K562 (cell line): ENCODE measurements at regions not wholly inside any gene's neighbourhood (a gene's known extent, or its start where the extent isn't known, plus 50 kb on each side); places are given as distances from the start of the nearest gene placed in this dataset.
A peak's percentile ranks its signal among the peaks of the same experiment; 100 is the strongest.

Experiments used
- ATAC-seq: fragments of 200-7000 bp; cut with Tn5 transposase; 3 replicates; pipeline ENCODE4 v1.9.1; 2020; ENCODE audit warnings: moderate library complexity
- BruUV-seq: library from RNA; stranded (reverse); fragments of 400-500 nt; replicated peaks from 2 replicates; lab custom pipeline; 2021; lab: Mats Ljungman, UMichigan
- CTCF ChIA-PET: fragments of 300-600 bp; formaldehyde crosslinking; extraction: SDS; loops from one replicate; lab custom pipeline; 2021; ENCODE audit warnings: low intra/inter-chr PET ratio; lab: Yijun Ruan, JAX
- POLR2A ChIA-PET: fragments of 300-600, 350-650 bp; sonication (Branson Sonifier 250); formaldehyde crosslinking; extraction: SDS; loops from one replicate; lab custom pipeline; 2021; ENCODE audit warnings: antibody characterized with exemption, inconsistent platforms; lab: Yijun Ruan, JAX
- DNase-seq, 4 experiments: peaks; one replicate each; pipeline versions ENCODE4 v3.0.0 to v3.0.0-alpha.2; 2011 to 2018; ENCODE audit warnings: low spot score in 3 of 4, mixed read lengths in 3 of 4; ENCODE audit errors: extremely low read depth in 1 of 4
- FAIRE-seq: peaks from 2 replicates; lab custom pipeline; 2011; peaks lifted over from hg19 to GRCh38; lab: Jason Lieb, UNC
- H2AFZ ChIP-seq: 2 replicates; pipeline ENCODE4 v1.6.0; 2011; ENCODE audit warnings: low read depth, low read length, control low read depth, inconsistent platforms
- H3K27ac ChIP-seq: fragments of 200-600 bp; 3 replicates; pipeline ENCODE4 v1.8.0; 2011; ENCODE audit warnings: low read depth, mild to moderate bottlenecking, control low read depth, inconsistent platforms, low read length, moderate library complexity, mixed read lengths; ENCODE audit errors: extremely low read depth
- H3K27me3 ChIP-seq, 2 experiments: fragments of 300-600 bp in 1 of 2; 2 replicates in 1 of 2; 3 replicates in 1 of 2; pipeline versions ENCODE4 v1.6.0 to v1.8.0; 2011; ENCODE audit warnings: inconsistent platforms in 2 of 2, low read length in 2 of 2, mild to moderate bottlenecking in 1 of 2, mixed read lengths in 1 of 2, moderate library complexity in 1 of 2; ENCODE audit not compliant: control insufficient read depth in 2 of 2, insufficient read depth in 2 of 2
- H3K36me3 ChIP-seq: fragments of 300-600 bp; 3 replicates; pipeline ENCODE4 v1.8.0; 2011; ENCODE audit warnings: mild to moderate bottlenecking, low read length, inconsistent platforms; ENCODE audit not compliant: control insufficient read depth, insufficient read depth
- H3K4me1 ChIP-seq, 2 experiments: fragments of 200-600 bp in 1 of 2; replicated peaks in 1 of 2; 2 replicates in 1 of 2; 3 replicates in 1 of 2; pipeline versions ENCODE4 v1.5.1 to v1.8.0; 2011; ENCODE audit warnings: inconsistent platforms in 2 of 2, low read length in 2 of 2, mild to moderate bottlenecking in 1 of 2, mixed read lengths in 1 of 2, moderate library complexity in 1 of 2; ENCODE audit not compliant: control insufficient read depth in 2 of 2, insufficient read depth in 2 of 2
- H3K4me2 ChIP-seq: 2 replicates; pipeline ENCODE4 v1.6.1; 2011; ENCODE audit warnings: low read length, control low read depth, inconsistent platforms, mixed read lengths; ENCODE audit not compliant: insufficient read depth
- H3K4me3 ChIP-seq: fragments of 200-600 bp; sonication (generic), shearing (Covaris generic); 2 replicates; pipeline ENCODE4 v1.5.1; 2016; ENCODE audit warnings: control low read depth, inconsistent platforms
- H3K79me2 ChIP-seq: fragments of 200-600 bp; 3 replicates; pipeline ENCODE4 v1.8.0; 2011; ENCODE audit warnings: low read length, inconsistent platforms; ENCODE audit not compliant: control insufficient read depth, insufficient read depth
- H3K9ac ChIP-seq, 2 experiments: 2 replicates each; pipeline versions ENCODE4 v1.6.0 to v1.6.1; 2011; ENCODE audit warnings: low read depth in 2 of 2, low read length in 2 of 2, control low read depth in 1 of 2, inconsistent platforms in 1 of 2, mild to moderate bottlenecking in 1 of 2, mixed read lengths in 1 of 2; ENCODE audit not compliant: insufficient read depth in 1 of 2
- H3K9me1 ChIP-seq: one replicate; pipeline ENCODE4 v1.6.0; 2011; ENCODE audit warnings: inconsistent platforms, mild to moderate bottlenecking, low read length, moderate library complexity; ENCODE audit not compliant: control insufficient read depth, insufficient read depth
- H3K9me3 ChIP-seq: replicated peaks from 2 replicates; pipeline ENCODE4 v1.5.1; 2011; ENCODE audit warnings: low read depth, low read length, inconsistent platforms; ENCODE audit not compliant: control insufficient read depth, insufficient read depth
- H4K20me1 ChIP-seq: replicated peaks from 2 replicates; pipeline ENCODE4 v1.6.1; 2011; ENCODE audit warnings: low read length, inconsistent platforms, mixed read lengths; ENCODE audit not compliant: control insufficient read depth, insufficient read depth
- ARID3A ChIP-seq: IDR thresholded peaks from 2 replicates; pipeline ENCODE4 v1.6.1; 2012; ENCODE audit warnings: low read depth, low read length, improper control_type of control experiment, borderline replicate concordance
- ERF ChIP-seq: fragments of 450-650 bp; formaldehyde crosslinking; IDR thresholded peaks from 2 replicates; pipeline ENCODE4 v1.4.0; 2020; ENCODE audit warnings: mild to moderate bottlenecking, mixed read lengths
- FIP1L1 ChIP-seq: fragments of 200-400 bp; formaldehyde crosslinking; IDR thresholded peaks from 2 replicates; pipeline ENCODE4 v1.6.1; 2018; ENCODE audit warnings: mild to moderate bottlenecking, low read depth, low read length; ENCODE audit not compliant: poor library complexity, severe bottlenecking
- GTF2E2 ChIP-seq: fragments of 200-800 bp; sonication (Bioruptor generic); IDR thresholded peaks from 2 replicates; pipeline ENCODE4 v1.6.1; 2016; ENCODE audit warnings: missing genetic modification characterization, missing compliant biosample characterization
- MEIS2 ChIP-seq: fragments of 450-650 bp; IDR thresholded peaks from 2 replicates; pipeline ENCODE4 v1.6.1; 2014; ENCODE audit warnings: mild to moderate bottlenecking; ENCODE audit not compliant: partially characterized antibody
- PKNOX1 ChIP-seq: fragments of 450-650 bp; IDR thresholded peaks from 2 replicates; pipeline ENCODE4 v1.6.1; 2016
- PTTG1 ChIP-seq: fragments of 450-650 bp; IDR thresholded peaks from 2 replicates; pipeline ENCODE4 v1.6.1; 2016; ENCODE audit warnings: low read depth, mild to moderate bottlenecking, missing genetic modification characterization, missing compliant biosample characterization
- TOE1 ChIP-seq, 2 experiments: fragments of 450-650 bp in 1 of 2; sonication (generic) in 1 of 2; formaldehyde crosslinking in 1 of 2; IDR thresholded peaks; 2 replicates each; pipeline versions ENCODE4 v1.7.1 to v1.8.0; 2016 to 2022; ENCODE audit warnings: borderline replicate concordance in 2 of 2, mild to moderate bottlenecking in 2 of 2, antibody characterized with exemption in 1 of 2, inconsistent platforms in 1 of 2, low read depth in 1 of 2, missing genetic modification reagents in 1 of 2, moderate library complexity in 1 of 2
- ZC3H4 ChIP-seq: sonication (generic); formaldehyde crosslinking; IDR thresholded peaks from 2 replicates; pipeline ENCODE4 v1.9.0; 2021; ENCODE audit warnings: missing genetic modification reagents, borderline replicate concordance
- ZFP36 ChIP-seq: fragments of 150-350 bp; IDR thresholded peaks from 2 replicates; pipeline ENCODE4 v1.6.1; 2018; ENCODE audit warnings: low read length, low read depth; ENCODE audit not compliant: partially characterized antibody
- ZNF57 ChIP-seq: fragments of 450-650 bp; formaldehyde crosslinking; IDR thresholded peaks from 2 replicates; pipeline ENCODE4 v1.4.0; 2020; ENCODE audit warnings: mild to moderate bottlenecking, moderate library complexity
- WGBS: fragments of 100-300 bp; shearing (Covaris generic); methylation state at CpG from one replicate; pipeline ENCODE4 v1.1.6; 2016; ENCODE audit warnings: low coverage, mixed read lengths; ENCODE audit not compliant: insufficient coverage; ENCODE audit errors: missing lambda C conversion rate; 5-methylcytosine and 5-hydroxymethylcytosine counted together
- in situ Hi-C: fragments of 300-500 bp; cut with MboI; formaldehyde crosslinking; loops from 4 replicates; pipeline ENCODE4 v1.15.0; 2018; ENCODE audit warnings: inconsistent platforms, mixed read lengths
- intact Hi-C: fragments of 100-400 bp; cut with micrococcal nuclease; formaldehyde crosslinking; loops from 2 replicates; pipeline ENCODE4 v1.14.2; 2022
- TF ChIP-seq, protein P1 (sequence below): IDR thresholded peaks from 2 replicates; pipeline ENCODE4 v1.6.1; 2011; ENCODE audit not compliant: insufficient read length; ENCODE audit errors: extremely low read depth

DNA sequence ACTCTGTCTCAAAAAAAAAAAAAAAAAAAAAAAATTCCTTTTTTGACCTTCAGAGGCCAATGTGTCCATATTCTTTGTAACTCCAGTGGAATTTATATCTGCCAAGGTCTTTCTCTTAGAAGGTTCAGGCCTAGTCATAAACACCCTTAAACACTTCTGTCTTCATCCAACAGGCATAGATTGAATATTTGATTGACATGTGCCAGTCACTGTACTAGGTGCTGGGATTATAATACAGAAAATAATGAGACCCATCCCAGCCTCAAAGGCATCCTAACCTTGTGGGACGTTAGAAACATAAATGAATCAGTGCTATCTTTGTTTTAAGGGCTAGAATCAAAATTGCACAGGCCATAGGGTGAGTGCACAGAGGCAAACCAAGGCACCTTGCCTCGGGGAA lies 62.9 kb upstream of the SERBP1 start:
- no peak overlapping the region for H3K4me3 ChIP-seq
- WGBS, result 36% methylated on average over 2 of the region's 2 CpGs
- H3K4me2 ChIP-seq, result no peak overlapping the region
- H3K36me3 ChIP-seq, result no peaks in the 10 kb centered on the region
- no peaks in the 10 kb centered on the region for H3K79me2 ChIP-seq
- in situ Hi-C loops (loop anchor here (5.0 to 25.0 kb wide), 2 partner anchors 266 to 506 kb away; no protein-coding TSS in a partner anchor), intact Hi-C loops (no loop called here)
- FAIRE-seq (no peak), DNase-seq (no peak), ATAC-seq (no peak)
- no peaks in the 10 kb centered on the region for H3K27me3 ChIP-seq
- no peak overlapping the region for H3K9ac ChIP-seq
- ChIA-PET POLR2A (no interaction called here), CTCF (no interaction called here)
- no TSS peak for BruUV-seq
- H3K4me1 ChIP-seq, result peaks cover 0 to 5% of the 10 kb centered on the region in 2 experiments; a peak in 3 of 5 replicates
- no peaks in the 10 kb centered on the region; the same call in 1 of the 2 replicates for H4K20me1 ChIP-seq
- TF ChIP-seq PKNOX1 (peak; percentile 59; the same call in 1 of the 2 replicates), ZNF57 (CRISPR knock-in tag) (no peak), MEIS2 (peak; percentile 47)
- no peak overlapping the region for H3K27ac ChIP-seq
- no peaks in the 10 kb centered on the region for H3K9me1 ChIP-seq
- H3K9me3 ChIP-seq, result no peaks in the 10 kb centered on the region
- no peak overlapping the region for H2AFZ ChIP-seq

DNA sequence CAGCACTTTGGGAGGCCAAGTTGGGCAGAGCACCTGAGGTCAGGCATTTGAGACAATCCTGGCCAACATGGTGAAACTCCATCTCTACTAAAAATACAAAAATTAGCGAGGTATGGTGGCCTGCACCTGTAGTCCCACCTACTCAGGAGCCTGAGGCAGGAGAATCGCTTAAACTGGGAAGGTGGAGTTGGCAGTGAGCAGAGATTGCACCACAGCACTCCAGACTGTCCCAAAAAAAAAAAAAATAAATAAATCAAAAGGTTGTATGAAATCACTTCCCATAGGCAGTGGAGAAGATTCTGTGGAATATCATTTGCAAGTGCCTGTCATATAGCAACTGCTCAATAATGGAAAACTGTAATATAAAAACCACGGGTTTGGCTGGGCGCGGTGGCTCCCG lies 65.1 kb upstream of the SERBP1 start:
- WGBS, result 55% methylated on average over 6 of the region's 6 CpGs
- intact Hi-C loops, result no loop called here
- no peaks in the 10 kb centered on the region for H3K36me3 ChIP-seq
- H3K4me3 ChIP-seq, result no peak overlapping the region
- ChIA-PET CTCF (no interaction called here), POLR2A (interaction anchor here (0.7 kb wide), 1 partner anchor 58 kb away, joined by 3 read pairs; no protein-coding TSS in a partner anchor)
- no peaks in the 10 kb centered on the region for H3K9me3 ChIP-seq
- ATAC-seq (no peak), FAIRE-seq (no peak), DNase-seq (no peak)
- H3K27me3 ChIP-seq, result no peaks in the 10 kb centered on the region
- H4K20me1 ChIP-seq, result no peaks in the 10 kb centered on the region; the same call in 1 of the 2 replicates
- no peak overlapping the region for H3K4me2 ChIP-seq
- BruUV-seq, result no TSS peak
- H3K4me1 ChIP-seq, result peaks cover under 1 to 5% of the 10 kb centered on the region in 2 experiments; a peak in 4 of 5 replicates
- H2AFZ ChIP-seq, result no peak overlapping the region
- in situ Hi-C loops, result loop anchor here (25.0 kb wide), 1 partner anchor 508 kb away; no protein-coding TSS in a partner anchor
- H3K9me1 ChIP-seq, result no peaks in the 10 kb centered on the region
- no peak overlapping the region for H3K27ac ChIP-seq
- no peaks in the 10 kb centered on the region for H3K79me2 ChIP-seq
- no peak overlapping the region for H3K9ac ChIP-seq
- TF ChIP-seq PTTG1 (tag), result no peak
- no peak for TF ChIP-seq TOE1 (IDR thresholded peaks at IDR 0.05; ENCODE audit: borderline replicate concordance)
- no peak for TF ChIP-seq TOE1 (CRISPR knock-in tag; IDR thresholded peaks at IDR 0.05; ENCODE audit: borderline replicate concordance, low read depth)
- no peak for TF ChIP-seq ERF (CRISPR knock-in tag)
- TF ChIP-seq FIP1L1, result no peak
- no peak for TF ChIP-seq ZFP36
- TF ChIP-seq ZC3H4, result no peak
- no peak for TF ChIP-seq GTF2E2 (tag)
- no peak for TF ChIP-seq ARID3A
- TF ChIP-seq, protein P1, sequence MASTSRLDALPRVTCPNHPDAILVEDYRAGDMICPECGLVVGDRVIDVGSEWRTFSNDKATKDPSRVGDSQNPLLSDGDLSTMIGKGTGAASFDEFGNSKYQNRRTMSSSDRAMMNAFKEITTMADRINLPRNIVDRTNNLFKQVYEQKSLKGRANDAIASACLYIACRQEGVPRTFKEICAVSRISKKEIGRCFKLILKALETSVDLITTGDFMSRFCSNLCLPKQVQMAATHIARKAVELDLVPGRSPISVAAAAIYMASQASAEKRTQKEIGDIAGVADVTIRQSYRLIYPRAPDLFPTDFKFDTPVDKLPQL, result no peak
